NOMO-1 treated with dmso at 0.1 percent for 144 hours (cell line): ENCODE measurements at regions not wholly inside any gene's neighbourhood (a gene's known extent, or its start where the extent isn't known, plus 50 kb on each side); places are given as distances from the start of the nearest gene placed in this dataset.

ENCODE experiments used
- DNase-seq: peaks from one replicate; lab custom pipeline; 2025; ENCODE audit not compliant: unreplicated experiment; lab: John Stamatoyannopoulos, UW

GRCh38 chr10:113409175-113409574 is 143.7 kb upstream of the HABP2 start:
- DNase-seq = no peak

GRCh38 chr10:113410618-113411017 is 142.2 kb upstream of the HABP2 start:
- no peak for DNase-seq

- DNase-seq = no peak
Measured at GRCh38 chr10:113411456-113411855, 141.4 kb upstream of the HABP2 start.

GRCh38 chr10:113412161-113412560 is 140.7 kb upstream of the HABP2 start:
- no peak for DNase-seq

- no peak for DNase-seq
Measured at GRCh38 chr10:113414543-113414942, 138.3 kb upstream of the HABP2 start.

- no peak for DNase-seq
Measured at GRCh38 chr10:113415246-113415645, 137.6 kb upstream of the HABP2 start.

- DNase-seq = no peak
Measured at GRCh38 chr10:113420057-113420732, 132.7 kb upstream of the HABP2 start.

GRCh38 chr10:113420733-113421675 is 131.8 kb upstream of the HABP2 start:
- no peak for DNase-seq

- no peak for DNase-seq
Measured at GRCh38 chr10:113422371-113422770, 130.5 kb upstream of the HABP2 start.

GRCh38 chr10:113423981-113424721 is 128.7 kb upstream of the HABP2 start:
- DNase-seq = no peak

GRCh38 chr10:113425008-113425407 is 127.8 kb upstream of the HABP2 start:
- no peak for DNase-seq

- DNase-seq = no peak
Measured at GRCh38 chr10:113425541-113425951, 127.3 kb upstream of the HABP2 start.

- DNase-seq = no peak
Measured at GRCh38 chr10:113426181-113426877, 126.5 kb upstream of the HABP2 start.

GRCh38 chr10:113427236-113427735 is 125.6 kb upstream of the HABP2 start:
- DNase-seq = peak; percentile 3

- no peak for DNase-seq
Measured at GRCh38 chr10:113427811-113428558, 124.9 kb upstream of the HABP2 start.

- DNase-seq = no peak
Measured at GRCh38 chr10:113430634-113431397, 122.0 kb upstream of the HABP2 start.

- no peak for DNase-seq
Measured at GRCh38 chr10:113431398-113432160, 121.3 kb upstream of the HABP2 start.

- no peak for DNase-seq
Measured at GRCh38 chr10:113433711-113434110, 119.1 kb upstream of the HABP2 start.

- DNase-seq = no peak
Measured at GRCh38 chr10:113434315-113434714, 118.5 kb upstream of the HABP2 start.
